HG03439 (cell line): ENCODE measurements at regions not wholly inside any gene's neighbourhood (a gene's known extent, or its start where the extent isn't known, plus 50 kb on each side); places are given as distances from the start of the nearest gene placed in this dataset.
"Not testable (repeated sequence)": the region's sequence is repeated elsewhere in the genome, so short reads cannot be mapped to it uniquely, and the experiment has no call there.

Source experiments
- ATAC-seq: cut with Tn5 transposase; IDR thresholded peaks from one replicate; pipeline ENCODE4 v1.9.1; 2021; ENCODE audit warnings: mild to moderate bottlenecking, moderate library complexity; ENCODE audit not compliant: unreplicated experiment

DNA sequence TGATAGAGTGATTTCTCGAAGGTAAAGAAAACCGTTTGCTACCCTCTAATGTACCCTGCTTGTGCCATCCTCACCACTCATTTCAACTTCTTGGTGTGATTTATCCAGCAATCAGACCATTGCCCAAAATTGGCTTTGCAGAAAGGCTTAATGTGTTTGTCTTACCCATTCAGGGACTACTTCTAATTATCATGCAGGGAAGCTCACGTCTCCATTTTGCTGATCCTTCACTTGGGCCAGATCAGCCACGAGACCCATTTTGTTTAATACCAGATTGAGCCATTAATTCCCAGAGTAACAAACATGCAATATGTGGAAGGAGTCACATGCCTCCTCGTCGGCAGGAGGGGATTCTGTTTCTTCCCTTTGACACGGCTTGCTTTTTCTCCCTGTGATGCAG, 51.1 kb upstream of the CRY1 start:
- ATAC-seq, result no peak

DNA sequence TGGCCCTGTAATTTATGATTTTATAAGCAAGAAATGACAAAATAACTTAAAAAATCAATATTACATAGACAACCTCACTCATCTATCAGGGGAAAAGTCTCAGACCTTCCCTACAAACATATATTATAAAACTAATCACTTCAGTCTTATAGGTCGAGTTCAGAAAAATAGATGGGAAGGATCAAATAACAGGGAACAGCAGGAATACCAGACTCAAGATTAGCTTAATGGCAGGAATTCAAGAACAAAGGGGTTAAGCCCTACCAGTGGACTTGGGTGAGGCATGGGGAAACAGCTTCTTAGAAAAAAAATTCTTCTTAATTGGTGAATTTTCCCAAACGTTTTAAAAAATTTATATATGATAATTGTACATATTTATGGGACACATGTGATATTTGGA, 51.6 kb upstream of the CRY1 start:
- no peak for ATAC-seq

DNA sequence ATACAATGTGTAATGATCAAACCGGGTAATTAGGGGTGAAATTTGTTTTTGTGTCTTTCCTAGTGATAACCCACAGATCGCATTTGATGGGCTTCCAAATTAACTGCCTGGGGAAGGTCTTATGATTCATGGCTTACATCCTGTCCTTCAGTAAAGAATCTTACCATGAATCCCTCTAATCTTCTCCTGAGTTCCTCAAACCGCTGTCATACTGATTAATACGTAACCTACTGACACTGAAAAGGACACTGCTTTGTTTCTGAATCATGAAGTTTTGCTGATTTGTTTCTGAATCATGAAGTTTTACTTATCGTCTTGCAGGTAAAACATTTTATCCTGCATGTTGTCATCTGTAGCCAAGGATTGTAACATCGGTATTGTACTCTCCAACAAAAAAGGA, 52.0 kb upstream of the CRY1 start:
- no peak for ATAC-seq

DNA sequence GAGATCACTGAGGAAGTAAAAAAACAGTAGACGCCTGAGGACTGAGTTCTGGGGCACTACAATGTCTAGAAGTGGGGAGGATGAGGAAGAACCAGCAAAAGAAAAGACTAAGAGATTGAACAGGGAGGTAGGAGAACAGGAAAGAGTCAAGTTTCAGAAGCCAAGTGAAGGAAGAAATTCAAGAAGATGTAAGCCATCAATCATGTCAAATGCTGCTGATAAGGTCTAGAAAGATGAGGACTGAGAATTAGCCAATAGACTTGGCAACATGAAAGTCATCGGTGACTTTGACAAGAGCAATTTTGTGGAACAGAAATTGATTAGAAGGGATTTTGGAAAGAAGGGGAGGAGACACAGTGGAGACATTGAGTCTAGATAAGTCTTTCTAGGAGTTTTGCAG, 54.8 kb upstream of the CRY1 start:
- ATAC-seq, result no peak

DNA sequence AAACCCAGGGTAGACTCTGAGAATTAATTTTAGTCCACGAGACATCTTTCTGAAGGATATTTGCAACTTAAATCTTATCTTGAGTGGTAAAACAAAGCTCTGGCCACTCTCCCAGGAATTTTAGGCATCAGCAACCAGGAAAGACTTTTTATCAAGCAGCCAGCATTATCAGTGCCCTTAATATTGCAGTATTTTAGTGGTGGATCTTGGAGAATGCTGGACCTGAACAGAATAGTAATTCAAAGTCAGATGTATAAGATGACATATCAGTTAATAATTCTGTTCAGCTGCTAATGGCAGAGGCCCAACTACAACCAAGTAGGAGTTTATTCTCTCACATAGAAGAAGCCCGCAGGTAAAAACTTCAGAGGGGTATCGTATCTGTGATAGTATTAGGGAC, 59.0 kb upstream of the CRY1 start:
- ATAC-seq, result no peak

DNA sequence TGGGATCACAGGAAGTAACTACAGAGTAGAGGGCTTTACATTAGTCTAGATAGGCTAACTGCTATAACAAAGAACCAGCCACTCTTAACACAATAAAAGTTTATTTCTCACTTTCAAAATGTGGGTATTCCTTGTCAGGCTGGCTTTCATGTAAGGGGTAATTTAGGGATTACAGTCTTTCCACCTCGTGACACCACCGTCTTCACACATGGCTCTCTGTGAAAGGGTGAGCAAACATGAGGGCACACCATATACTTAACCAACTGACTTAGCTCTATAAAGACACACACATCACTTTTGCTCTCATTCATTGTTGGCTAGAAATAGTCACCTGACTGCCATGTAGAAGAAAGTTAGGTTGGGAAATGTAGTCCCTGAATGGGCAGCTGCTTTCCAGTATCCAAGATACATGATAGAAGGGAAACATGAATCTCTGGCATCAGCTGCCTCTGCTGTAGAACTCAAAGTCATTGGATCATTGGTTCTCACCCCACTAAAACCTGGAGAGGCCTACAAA, 66.1 kb upstream of the CRY1 start:
- no peak for ATAC-seq

DNA sequence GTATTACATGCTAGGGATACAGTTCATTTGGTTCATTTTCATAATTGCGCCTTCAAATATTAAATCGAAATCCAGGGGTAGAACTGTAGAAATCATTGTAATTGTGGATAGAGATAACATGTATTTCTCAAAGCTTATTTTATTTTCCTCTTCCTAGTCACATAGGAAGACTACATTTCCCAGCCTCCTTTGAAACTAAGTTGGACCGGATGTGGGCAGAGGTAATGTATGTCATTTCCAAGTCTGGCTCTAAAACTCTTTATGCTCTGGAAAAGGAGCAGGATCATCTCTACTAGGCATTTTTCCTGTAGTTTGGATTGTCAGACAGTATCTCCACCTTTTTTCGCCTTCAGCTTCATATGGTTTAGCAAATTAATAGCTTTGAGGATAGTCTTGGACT, 70.1 kb upstream of the CRY1 start:
- ATAC-seq, result no peak

DNA sequence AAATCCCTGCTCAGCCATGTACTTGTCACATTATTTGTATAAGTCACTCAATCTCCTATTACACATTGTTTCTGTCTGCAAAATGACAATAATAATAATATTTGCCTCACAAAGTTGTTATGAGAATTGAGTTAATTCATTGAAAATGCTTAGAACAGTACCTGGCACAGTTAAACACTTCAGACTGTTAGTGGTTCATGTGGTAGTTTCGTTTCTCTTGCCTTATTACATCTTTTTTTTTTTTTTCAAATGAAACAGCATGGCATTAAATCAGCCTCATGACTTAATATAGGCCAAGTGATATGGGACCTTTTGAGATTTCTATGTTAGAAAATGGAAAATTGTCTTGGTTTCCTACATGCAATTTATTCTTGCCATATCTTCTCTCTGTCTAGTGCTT, 71.0 kb upstream of the CRY1 start:
- no peak for ATAC-seq

DNA sequence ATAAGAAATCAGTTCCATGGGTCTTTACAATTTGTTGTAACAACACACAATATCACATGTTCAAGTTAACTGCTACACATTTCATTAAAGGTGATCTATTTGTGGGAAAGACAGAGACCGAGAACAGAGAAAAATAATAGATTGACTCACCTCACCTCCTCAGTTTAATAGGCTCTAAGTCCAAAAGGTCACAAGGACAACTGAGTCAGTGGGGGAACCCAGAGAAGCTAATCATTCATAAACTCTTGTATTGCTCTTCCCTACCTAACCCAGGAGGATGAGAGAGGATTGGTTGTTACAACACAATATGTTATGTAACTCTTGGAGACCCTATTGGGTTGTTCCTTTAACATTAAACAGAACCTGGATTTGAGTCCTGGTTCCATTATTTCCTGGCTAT, 72.2 kb upstream of the CRY1 start:
- no peak for ATAC-seq

DNA sequence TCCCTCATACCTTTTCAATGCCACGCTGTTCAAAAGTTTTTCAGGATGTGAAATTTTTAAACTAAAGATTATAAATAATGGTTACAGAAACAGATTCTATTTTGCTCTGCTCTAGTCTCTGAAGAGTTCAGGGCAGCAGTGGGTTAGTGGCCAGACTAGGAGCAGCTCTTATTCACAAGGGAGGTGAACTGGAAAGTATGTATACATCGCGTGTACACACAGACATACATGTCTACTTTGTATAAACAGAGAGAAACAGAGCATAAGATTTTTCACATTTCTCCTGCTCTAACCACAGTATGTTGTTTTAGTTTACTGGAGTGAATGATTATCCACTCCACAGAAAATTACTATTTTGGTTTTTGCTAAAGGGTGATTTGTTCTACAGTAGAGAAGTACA, 74.4 kb upstream of the CRY1 start:
- no peak for ATAC-seq

DNA sequence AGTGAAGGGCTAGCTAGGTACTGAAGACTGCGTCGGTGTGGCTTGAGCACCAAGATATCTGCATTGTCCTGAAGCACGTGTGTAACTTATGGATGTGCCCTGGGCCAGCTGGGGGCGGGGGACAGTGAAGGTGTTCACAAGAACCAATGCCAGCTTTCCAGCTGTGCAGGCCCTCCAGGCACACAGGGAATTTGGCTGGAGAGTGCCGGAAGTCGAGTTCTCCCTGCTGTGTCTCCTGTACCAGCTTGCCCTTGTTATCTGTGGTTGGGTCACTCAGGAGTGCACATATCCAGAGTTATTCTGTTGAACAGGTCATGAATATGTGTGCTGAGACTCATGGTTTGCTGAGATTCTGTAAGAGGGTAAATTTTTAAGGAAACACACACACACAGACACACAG, 75.9 kb upstream of the CRY1 start:
- no peak for ATAC-seq

DNA sequence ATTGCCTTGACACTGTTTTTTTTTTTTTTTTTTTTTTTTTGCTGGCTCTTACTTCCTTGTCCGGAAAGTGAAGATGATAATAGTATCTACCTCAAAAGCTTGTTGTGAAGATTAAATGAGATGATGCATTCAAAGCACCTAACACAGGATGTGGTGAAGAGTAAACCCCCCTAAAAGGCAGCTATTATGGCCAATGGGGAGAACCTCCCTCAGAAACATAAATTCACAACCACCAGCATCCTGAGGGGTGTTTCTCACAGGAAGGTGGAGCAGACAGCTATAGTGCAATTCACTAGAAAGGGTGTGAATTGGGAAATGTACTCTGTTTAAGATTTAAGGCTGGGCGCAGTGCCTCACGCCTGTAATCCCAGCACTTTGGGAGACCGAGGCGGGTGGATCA, 85.4 kb upstream of the CRY1 start:
- ATAC-seq, result no peak

DNA sequence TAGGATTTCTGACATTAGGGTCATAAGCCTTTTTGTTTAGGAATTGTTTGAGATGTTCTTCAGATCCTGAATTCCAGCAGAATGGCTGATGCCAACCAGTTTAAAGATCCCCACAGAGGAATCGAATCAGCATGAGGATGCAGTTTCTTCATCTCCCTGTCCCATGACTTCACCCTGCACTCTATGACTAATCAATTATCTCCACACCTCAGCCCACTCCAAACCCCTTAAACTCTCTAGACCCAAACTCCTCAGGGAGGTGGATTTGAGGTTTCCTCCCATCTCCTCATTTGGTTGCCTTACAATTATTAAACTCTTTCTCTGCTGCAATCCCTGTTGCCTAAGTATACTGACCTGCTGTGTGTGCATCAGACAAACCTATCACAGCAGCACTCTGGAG, 86.5 kb upstream of the CRY1 start:
- ATAC-seq, result no peak

DNA sequence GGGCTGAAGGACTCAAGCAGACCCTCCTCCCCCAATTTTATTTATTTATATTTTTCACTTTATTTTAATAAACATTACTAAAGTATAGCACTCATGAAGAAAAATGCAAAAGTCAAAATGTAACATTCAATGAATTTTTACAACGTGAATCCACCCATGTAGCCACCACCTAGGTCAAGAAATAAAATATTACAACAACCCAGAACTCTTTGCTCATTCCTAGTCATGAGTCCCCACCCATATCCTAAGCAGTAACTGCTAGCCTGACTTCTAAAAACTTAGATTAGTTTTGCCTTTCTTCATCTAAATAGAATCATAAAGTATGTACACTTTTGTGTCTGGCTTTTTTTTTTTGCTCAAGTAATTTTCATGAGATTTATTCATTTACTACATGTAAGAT, 86.9 kb upstream of the CRY1 start:
- ATAC-seq, result no peak

DNA sequence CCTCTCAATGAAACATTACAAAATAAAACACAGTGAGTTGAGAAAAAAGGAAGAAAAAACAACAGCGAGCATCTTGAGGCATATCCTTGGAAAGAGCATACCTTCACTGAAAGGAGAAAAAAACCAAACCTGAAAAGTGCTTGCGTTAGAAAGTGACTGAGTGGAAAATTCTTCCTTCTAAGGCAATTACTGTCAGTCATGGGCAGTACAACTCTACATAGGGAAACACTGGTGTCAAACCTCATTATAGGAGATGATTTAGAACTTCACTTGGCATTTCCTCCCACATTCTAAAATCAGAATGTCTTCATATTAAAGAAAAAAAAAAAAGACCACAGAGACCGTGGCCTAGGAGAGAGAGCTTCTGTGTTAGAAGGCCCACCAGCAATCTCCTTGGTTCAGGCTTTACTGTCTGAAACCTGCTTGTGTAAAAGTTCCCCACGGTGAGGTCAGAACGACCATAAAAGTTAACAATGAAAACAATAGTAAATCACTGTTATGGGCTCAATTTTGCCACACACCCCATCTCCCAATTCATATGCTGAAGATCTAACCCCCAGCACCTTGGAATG, 91.1 kb upstream of the CRY1 start:
- ATAC-seq, result no peak

DNA sequence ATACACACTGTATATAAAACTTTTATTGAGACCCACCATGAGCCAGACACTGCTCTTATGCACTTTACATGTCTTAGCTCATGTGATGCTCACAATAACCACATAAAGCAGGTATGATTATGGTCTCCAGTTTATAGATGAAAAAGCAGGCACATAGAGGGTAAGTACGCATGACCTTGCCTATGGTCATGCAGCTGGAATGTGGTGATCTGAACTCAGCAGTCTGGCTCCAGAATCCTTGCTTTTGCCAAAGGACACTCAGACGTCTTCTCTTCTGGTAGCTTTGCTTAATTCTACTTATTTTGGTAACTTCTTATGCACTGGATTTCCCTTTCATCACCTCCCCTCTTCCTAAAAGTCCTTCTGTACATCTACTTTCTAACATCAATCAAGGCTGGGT, 103.3 kb upstream of the CRY1 start:
- no peak for ATAC-seq

DNA sequence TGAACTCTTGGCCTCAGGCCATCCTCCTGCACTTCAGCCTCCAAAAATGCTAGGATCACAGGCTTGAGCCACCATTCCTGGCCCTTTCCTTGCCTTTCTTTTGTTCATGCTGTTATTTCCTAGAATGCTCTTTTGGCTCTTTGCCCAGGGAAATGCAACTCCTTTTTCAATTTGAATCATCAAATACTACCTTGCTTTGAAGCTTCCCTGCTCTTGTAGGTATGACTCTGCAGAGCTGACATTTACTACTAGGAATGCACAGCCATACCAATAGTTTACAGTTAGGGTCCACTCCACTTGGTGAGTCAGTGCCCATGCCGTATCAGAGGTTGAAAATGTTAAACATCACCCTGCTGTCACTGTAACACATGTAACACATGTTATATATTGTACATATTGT, 107.0 kb upstream of the CRY1 start:
- ATAC-seq, result no peak

DNA sequence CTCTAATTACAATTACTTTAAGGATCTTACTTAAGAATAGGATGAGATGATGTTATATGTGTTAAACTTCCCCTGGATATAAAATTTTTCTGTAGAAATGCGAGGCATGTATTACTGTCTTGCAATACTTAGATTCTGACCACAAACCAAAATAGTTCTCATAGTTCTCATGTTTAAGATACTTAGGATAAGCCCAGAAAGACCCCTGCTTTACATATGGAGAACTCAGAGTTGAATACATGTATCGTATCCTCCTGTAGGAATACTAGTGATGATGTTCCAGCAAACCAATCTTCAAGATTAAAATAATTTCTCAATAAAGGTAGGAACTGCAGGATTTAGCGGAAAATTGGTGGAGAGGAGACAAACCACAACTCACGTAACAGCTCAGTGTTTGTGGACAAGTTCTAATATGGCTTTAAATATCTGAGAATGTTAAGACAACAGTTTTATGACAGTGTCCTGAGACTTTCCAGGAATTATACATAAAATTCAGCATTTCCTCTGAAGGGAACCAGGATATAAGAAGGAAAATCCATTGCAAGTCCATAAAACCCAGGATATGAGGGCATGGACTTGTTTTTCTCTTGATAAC, 114.7 kb upstream of the CRY1 start:
- no peak for ATAC-seq

DNA sequence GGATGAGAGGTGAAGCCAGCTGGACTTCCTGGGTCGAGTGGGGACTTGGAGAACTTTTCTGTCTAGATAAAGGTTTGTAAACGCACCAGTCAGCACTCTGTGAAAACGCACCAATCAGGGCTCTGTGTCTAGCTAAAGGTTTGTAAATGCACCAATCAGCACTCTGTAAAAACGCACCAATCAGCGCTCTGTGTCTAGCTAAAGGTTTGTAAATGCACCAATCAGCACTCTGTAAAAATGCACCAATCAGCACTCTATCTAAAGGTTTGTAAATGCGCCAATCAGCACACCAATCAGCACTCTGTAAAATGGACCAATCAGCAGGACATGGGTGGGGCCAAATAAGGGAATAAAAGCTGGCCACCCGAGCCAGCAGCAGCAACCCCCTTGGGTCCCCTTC, 116.4 kb upstream of the CRY1 start:
- not testable (repeated sequence) for ATAC-seq

DNA sequence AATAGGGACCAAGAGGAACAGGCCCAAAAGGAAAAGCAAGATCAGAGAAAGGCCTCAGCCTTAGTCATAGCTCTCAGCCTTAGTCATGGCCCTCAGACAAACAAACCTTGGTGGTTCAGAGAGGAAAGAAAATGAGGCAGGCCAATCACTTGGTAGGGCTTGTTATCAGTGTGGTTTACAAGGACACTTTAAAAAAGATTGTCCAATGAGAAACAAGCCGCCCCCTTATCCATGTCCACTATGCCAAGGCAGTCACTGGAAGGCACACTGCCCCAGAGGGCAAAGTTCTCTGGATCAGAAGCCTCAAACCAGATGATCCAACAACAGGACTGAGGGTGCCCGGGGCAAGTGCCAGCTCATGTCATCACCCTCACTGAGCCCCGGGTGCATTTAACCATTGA, 121.0 kb upstream of the CRY1 start:
- ATAC-seq, result not testable (repeated sequence)

DNA sequence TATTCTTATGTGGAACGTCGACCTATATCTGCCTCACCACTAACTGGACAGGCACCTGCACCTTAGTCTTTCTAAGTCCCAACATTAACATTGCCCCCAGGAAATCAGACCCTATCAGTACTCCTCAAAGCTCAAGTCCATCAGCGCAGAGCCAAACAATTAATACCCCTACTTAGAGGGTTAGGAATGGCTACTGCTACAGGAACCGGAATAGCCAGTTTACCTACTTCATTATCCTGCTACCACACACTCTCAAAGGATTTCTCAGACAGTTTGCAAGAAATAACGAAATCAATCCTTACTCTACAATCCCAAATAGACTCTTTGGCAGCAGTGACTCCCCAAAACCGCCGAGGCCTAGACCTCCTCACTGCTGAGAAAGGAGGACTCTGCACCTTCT, 123.1 kb upstream of the CRY1 start:
- not testable (repeated sequence) for ATAC-seq

DNA sequence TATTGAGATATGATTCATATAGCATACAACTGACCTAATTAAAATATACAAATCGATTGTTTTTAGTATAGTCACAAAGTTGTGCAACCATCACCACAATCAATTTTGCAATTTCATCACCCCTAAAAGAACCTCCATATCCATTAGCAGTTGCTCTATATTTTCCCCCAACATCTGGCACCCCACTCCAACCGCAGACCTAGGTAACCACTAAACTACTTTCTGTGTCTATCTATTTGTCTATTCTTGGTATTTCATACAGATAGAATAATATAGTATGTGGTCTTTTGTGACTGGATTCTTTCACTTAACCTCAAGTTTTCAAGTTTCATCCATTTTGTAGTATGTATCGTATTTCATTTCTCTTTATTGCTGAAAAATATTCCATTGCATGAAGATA, 126.0 kb upstream of the CRY1 start:
- ATAC-seq, result no peak

DNA sequence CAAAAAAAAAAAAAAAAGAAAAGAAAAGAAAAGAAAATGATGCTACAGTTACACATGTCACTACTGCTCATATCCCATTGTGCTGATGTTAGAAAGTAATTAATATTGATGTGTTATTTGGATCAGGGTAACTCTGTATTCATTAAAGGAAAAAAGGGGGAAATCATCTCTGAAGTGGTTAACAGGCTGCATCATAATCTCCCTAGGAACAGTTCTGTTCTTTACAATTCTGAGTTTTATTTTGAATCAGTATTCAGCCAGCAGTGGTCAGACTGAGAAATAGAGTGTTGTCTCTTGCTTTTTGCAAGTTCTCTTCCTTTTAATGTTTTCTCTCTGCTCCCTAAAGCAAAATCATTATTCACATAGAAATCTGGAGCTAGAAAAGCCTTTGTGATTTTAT, 128.6 kb upstream of the CRY1 start:
- ATAC-seq, result no peak
